Esophagus squamous epithelium (tissue), 4 donors: ENCODE measurements at regions not wholly inside any gene's neighbourhood (a gene's known extent, or its start where the extent isn't known, plus 50 kb on each side); places are given as distances from the start of the nearest gene placed in this dataset.

ENCODE experiments used
- POLR2A ChIP-seq, 4 donors: fragments of 450-650 bp; IDR thresholded peaks; one replicate each; pipeline ENCODE4 v1.6.1; 2017; ENCODE audit warnings: antibody characterized with exemption in 4 of 4, mild to moderate bottlenecking in 4 of 4, moderate library complexity in 3 of 4
- TF ChIP-seq, protein P1 (sequence below), 6 experiments: fragments of 450-650 bp in 4 of 6; fragments of 200-600 bp in 2 of 6; sonication (generic) in 2 of 6; IDR thresholded peaks; one replicate each; pipeline ENCODE4 v1.5.1; 2016 to 2019; ENCODE audit warnings: antibody characterized with exemption in 6 of 6, mild to moderate bottlenecking in 4 of 6, moderate library complexity in 4 of 6

- TF ChIP-seq, protein P1, sequence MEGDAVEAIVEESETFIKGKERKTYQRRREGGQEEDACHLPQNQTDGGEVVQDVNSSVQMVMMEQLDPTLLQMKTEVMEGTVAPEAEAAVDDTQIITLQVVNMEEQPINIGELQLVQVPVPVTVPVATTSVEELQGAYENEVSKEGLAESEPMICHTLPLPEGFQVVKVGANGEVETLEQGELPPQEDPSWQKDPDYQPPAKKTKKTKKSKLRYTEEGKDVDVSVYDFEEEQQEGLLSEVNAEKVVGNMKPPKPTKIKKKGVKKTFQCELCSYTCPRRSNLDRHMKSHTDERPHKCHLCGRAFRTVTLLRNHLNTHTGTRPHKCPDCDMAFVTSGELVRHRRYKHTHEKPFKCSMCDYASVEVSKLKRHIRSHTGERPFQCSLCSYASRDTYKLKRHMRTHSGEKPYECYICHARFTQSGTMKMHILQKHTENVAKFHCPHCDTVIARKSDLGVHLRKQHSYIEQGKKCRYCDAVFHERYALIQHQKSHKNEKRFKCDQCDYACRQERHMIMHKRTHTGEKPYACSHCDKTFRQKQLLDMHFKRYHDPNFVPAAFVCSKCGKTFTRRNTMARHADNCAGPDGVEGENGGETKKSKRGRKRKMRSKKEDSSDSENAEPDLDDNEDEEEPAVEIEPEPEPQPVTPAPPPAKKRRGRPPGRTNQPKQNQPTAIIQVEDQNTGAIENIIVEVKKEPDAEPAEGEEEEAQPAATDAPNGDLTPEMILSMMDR (IDR thresholded peaks at IDR 0.05) = no peak
- no peak for TF ChIP-seq POLR2A (IDR thresholded peaks at IDR 0.05)
Observed at GRCh38 chr4:141331534-141332358, 111.1 kb downstream of the ZNF330 start.
